Neural progenitor cell (in vitro differentiated cells): ENCODE measurements at regions not wholly inside any gene's neighbourhood (a gene's known extent, or its start where the extent isn't known, plus 50 kb on each side); places are given as distances from the start of the nearest gene placed in this dataset.

Experiments
- CTCF ChIP-seq: fragments of 200-600 bp; sonication (generic); IDR thresholded peaks from 2 replicates; pipeline ENCODE4 v1.5.1; 2017; ENCODE audit warnings: antibody characterized with exemption, mild to moderate bottlenecking
- EZH2 ChIP-seq: fragments of 200-600 bp; sonication (generic); IDR thresholded peaks from 2 replicates; pipeline ENCODE4 v1.6.1; 2017; ENCODE audit warnings: antibody characterized with exemption, mild to moderate bottlenecking, moderate library complexity
- EZH2phosphoT487 ChIP-seq: fragments of 200-600 bp; sonication (generic); IDR thresholded peaks from 2 replicates; pipeline ENCODE4 v1.6.1; 2017; ENCODE audit warnings: antibody characterized with exemption

GRCh38 chrX:39859991-39860861 lies 237.5 kb downstream of the BCOR start:
- TF ChIP-seq EZH2phosphoT487 (no peak), EZH2 (no peak), CTCF (no peak)
